ENCODE measurements at regions not wholly inside any gene's neighbourhood (a gene's known extent, or its start where the extent isn't known, plus 50 kb on each side); places are given as distances from the start of the nearest gene placed in this dataset.

- no peak for TF ChIP-seq SIN3A (IDR thresholded peaks at IDR 0.05; ENCODE audit: borderline replicate concordance, low read depth, low read length)
- TF ChIP-seq, protein P1, sequence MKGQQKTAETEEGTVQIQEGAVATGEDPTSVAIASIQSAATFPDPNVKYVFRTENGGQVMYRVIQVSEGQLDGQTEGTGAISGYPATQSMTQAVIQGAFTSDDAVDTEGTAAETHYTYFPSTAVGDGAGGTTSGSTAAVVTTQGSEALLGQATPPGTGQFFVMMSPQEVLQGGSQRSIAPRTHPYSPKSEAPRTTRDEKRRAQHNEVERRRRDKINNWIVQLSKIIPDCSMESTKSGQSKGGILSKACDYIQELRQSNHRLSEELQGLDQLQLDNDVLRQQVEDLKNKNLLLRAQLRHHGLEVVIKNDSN (IDR thresholded peaks at IDR 0.05; ENCODE audit: borderline replicate concordance, low read depth): no peak
- TF ChIP-seq TEAD4 (IDR thresholded peaks at IDR 0.05; ENCODE audit: borderline replicate concordance, insufficient read depth): no peak
- TF ChIP-seq IRF3 (IDR thresholded peaks at IDR 0.05; ENCODE audit: low read depth, low read length): no peak
- no peaks in the 10 kb centered on the region for H3K36me3 ChIP-seq (replicated peaks in 1 of 2; ENCODE audit: control insufficient read depth in 1 of 2, insufficient read depth in 2 of 2, low read length in 1 of 2)
- H3K9ac ChIP-seq: no peak overlapping the region
- WGBS (ENCODE audit: low lambda C conversion rate): 38% methylated on average over 2 of the region's 2 CpGs
- H3K9me3 ChIP-seq: no peaks in the 10 kb centered on the region
- H3K4me1 ChIP-seq (ENCODE audit: control insufficient read depth in 1 of 2, insufficient read depth in 2 of 2, low read depth in 1 of 2, low read length in 1 of 2): no peaks in the 10 kb centered on the region
- no peak overlapping the region for H2AFZ ChIP-seq (ENCODE audit: low read depth)
- H3K4me3 ChIP-seq (ENCODE audit: low read depth in 2 of 2, low read length in 1 of 2): no peak overlapping the region
- CTCF ChIA-PET: no interaction called here
- H3K79me2 ChIP-seq (ENCODE audit: insufficient read depth): no peaks in the 10 kb centered on the region
- H4K20me1 ChIP-seq (ENCODE audit: insufficient read depth): no peaks in the 10 kb centered on the region
- H3F3A ChIP-seq (replicated peaks; ENCODE audit: insufficient read depth): no peaks in the 10 kb centered on the region
- POLR2A ChIA-PET: no interaction called here
- H3K9me2 ChIP-seq: no peaks in the 10 kb centered on the region
- no peak overlapping the region for H3K27ac ChIP-seq (ENCODE audit: low read depth in 2 of 2, low read length in 1 of 2)
- no peaks in the 10 kb centered on the region for H3K27me3 ChIP-seq (ENCODE audit: insufficient read depth)
- DNase-seq: no peak
- H3K4me2 ChIP-seq: no peak overlapping the region
Observed at GRCh38 chr13:29943273-29943672, 92.9 kb upstream of the UBL3 start.

- H2AFZ ChIP-seq (ENCODE audit: low read depth): no peak overlapping the region
- TF ChIP-seq FOXM1 (IDR thresholded peaks at IDR 0.05; ENCODE audit: low read depth) (no peak), FOXJ3 (CRISPR knock-in tag; IDR thresholded peaks at IDR 0.05) (no peak), IRF3 (IDR thresholded peaks at IDR 0.05; ENCODE audit: low read depth, low read length) (no peak), RXRA (IDR thresholded peaks at IDR 0.05; ENCODE audit: borderline replicate concordance, low read depth) (no peak), GATA2 (CRISPR knock-in tag; IDR thresholded peaks at IDR 0.05) (no peak), RAD21 (IDR thresholded peaks at IDR 0.05; ENCODE audit: low read length) (no peak), EP300 (IDR thresholded peaks at IDR 0.05; ENCODE audit: borderline replicate concordance in 1 of 2, low read depth in 1 of 2, low read length in 1 of 2) (no peak), EZH2phosphoT487 (IDR thresholded peaks at IDR 0.05; ENCODE audit: borderline replicate concordance, low read depth) (no peak), ELF1 (IDR thresholded peaks at IDR 0.05) (no peak), GABPA (IDR thresholded peaks at IDR 0.05; ENCODE audit: low read depth) (no peak)
- TF ChIP-seq, protein P2, sequence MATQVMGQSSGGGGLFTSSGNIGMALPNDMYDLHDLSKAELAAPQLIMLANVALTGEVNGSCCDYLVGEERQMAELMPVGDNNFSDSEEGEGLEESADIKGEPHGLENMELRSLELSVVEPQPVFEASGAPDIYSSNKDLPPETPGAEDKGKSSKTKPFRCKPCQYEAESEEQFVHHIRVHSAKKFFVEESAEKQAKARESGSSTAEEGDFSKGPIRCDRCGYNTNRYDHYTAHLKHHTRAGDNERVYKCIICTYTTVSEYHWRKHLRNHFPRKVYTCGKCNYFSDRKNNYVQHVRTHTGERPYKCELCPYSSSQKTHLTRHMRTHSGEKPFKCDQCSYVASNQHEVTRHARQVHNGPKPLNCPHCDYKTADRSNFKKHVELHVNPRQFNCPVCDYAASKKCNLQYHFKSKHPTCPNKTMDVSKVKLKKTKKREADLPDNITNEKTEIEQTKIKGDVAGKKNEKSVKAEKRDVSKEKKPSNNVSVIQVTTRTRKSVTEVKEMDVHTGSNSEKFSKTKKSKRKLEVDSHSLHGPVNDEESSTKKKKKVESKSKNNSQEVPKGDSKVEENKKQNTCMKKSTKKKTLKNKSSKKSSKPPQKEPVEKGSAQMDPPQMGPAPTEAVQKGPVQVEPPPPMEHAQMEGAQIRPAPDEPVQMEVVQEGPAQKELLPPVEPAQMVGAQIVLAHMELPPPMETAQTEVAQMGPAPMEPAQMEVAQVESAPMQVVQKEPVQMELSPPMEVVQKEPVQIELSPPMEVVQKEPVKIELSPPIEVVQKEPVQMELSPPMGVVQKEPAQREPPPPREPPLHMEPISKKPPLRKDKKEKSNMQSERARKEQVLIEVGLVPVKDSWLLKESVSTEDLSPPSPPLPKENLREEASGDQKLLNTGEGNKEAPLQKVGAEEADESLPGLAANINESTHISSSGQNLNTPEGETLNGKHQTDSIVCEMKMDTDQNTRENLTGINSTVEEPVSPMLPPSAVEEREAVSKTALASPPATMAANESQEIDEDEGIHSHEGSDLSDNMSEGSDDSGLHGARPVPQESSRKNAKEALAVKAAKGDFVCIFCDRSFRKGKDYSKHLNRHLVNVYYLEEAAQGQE (IDR thresholded peaks at IDR 0.05; ENCODE audit: low read depth, low read length): no peak
- TF ChIP-seq, protein P1 (IDR thresholded peaks at IDR 0.05; ENCODE audit: borderline replicate concordance, low read depth): no peak
- TF ChIP-seq, protein P3, sequence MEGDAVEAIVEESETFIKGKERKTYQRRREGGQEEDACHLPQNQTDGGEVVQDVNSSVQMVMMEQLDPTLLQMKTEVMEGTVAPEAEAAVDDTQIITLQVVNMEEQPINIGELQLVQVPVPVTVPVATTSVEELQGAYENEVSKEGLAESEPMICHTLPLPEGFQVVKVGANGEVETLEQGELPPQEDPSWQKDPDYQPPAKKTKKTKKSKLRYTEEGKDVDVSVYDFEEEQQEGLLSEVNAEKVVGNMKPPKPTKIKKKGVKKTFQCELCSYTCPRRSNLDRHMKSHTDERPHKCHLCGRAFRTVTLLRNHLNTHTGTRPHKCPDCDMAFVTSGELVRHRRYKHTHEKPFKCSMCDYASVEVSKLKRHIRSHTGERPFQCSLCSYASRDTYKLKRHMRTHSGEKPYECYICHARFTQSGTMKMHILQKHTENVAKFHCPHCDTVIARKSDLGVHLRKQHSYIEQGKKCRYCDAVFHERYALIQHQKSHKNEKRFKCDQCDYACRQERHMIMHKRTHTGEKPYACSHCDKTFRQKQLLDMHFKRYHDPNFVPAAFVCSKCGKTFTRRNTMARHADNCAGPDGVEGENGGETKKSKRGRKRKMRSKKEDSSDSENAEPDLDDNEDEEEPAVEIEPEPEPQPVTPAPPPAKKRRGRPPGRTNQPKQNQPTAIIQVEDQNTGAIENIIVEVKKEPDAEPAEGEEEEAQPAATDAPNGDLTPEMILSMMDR (IDR thresholded peaks at IDR 0.05): no peak
- TF ChIP-seq, protein P4, sequence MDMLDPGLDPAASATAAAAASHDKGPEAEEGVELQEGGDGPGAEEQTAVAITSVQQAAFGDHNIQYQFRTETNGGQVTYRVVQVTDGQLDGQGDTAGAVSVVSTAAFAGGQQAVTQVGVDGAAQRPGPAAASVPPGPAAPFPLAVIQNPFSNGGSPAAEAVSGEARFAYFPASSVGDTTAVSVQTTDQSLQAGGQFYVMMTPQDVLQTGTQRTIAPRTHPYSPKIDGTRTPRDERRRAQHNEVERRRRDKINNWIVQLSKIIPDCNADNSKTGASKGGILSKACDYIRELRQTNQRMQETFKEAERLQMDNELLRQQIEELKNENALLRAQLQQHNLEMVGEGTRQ (IDR thresholded peaks at IDR 0.05; ENCODE audit: borderline replicate concordance, low read depth, low read length): no peak
- ChIA-PET POLR2A (no interaction called here), CTCF (interaction anchor here (1.1 kb wide), 1 partner anchor 433 kb away, joined by 3 read pairs; no protein-coding TSS in a partner anchor)
- H3K27me3 ChIP-seq (ENCODE audit: insufficient read depth): no peaks in the 10 kb centered on the region; the same call in 1 of the 2 replicates
- 92% methylated on average over 1 of the region's 1 CpG for WGBS (ENCODE audit: low lambda C conversion rate)
- no peaks in the 10 kb centered on the region for H3K79me2 ChIP-seq (ENCODE audit: insufficient read depth)
- H3K9me3 ChIP-seq: no peaks in the 10 kb centered on the region
- H3K27ac ChIP-seq (ENCODE audit: low read depth in 2 of 2, low read length in 1 of 2): no peak overlapping the region
- H3K4me2 ChIP-seq: no peak overlapping the region
- H3K4me3 ChIP-seq (ENCODE audit: low read depth in 2 of 2, low read length in 1 of 2): no peak overlapping the region
- no peaks in the 10 kb centered on the region for H3K36me3 ChIP-seq (replicated peaks in 1 of 2; ENCODE audit: control insufficient read depth in 1 of 2, insufficient read depth in 2 of 2, low read length in 1 of 2)
- no peaks in the 10 kb centered on the region for H4K20me1 ChIP-seq (ENCODE audit: insufficient read depth)
- no peaks in the 10 kb centered on the region for H3F3A ChIP-seq (replicated peaks; ENCODE audit: insufficient read depth)
- H3K9me2 ChIP-seq: no peaks in the 10 kb centered on the region
- DNase-seq: no peak
- H3K9ac ChIP-seq: no peak overlapping the region
- H3K4me1 ChIP-seq (ENCODE audit: control insufficient read depth in 1 of 2, insufficient read depth in 2 of 2, low read depth in 1 of 2, low read length in 1 of 2): no peaks in the 10 kb centered on the region
Observed at GRCh38 chr13:29940715-29941114, 90.3 kb upstream of the UBL3 start.

All from SK-N-SH (cell line).